IMR-90 (cell line): ENCODE measurements at regions not wholly inside any gene's neighbourhood (a gene's known extent, or its start where the extent isn't known, plus 50 kb on each side); places are given as distances from the start of the nearest gene placed in this dataset.

Experiments used
- ATAC-seq: fragments of 200-7000 bp; cut with Tn5 transposase; 2 replicates; pipeline ENCODE4 v1.9.1; 2020; ENCODE audit warnings: low read depth, mild to moderate bottlenecking, moderate library complexity
- BruUV-seq: library from RNA; stranded (reverse); fragments of 400-500 nt; replicated peaks from 2 replicates; lab custom pipeline; 2021; lab: Mats Ljungman, UMichigan
- CTCF ChIA-PET: fragments of 300-600 bp; formaldehyde crosslinking; extraction: SDS; loops from one replicate; lab custom pipeline; 2021; ENCODE audit warnings: antibody characterized with exemption; lab: Yijun Ruan, JAX
- POLR2A ChIA-PET: fragments of 300-600 bp; sonication (Branson Sonifier 250); formaldehyde crosslinking; loops from one replicate; lab custom pipeline; 2022; ENCODE audit warnings: antibody characterized with exemption; ENCODE audit not compliant: unreplicated experiment; lab: Charles Lee
- DNase-seq: peaks from one replicate; pipeline ENCODE4 v3.0.0; 2013
- H2AFZ ChIP-seq: replicated peaks from 2 replicates; pipeline ENCODE3; 2013; ENCODE audit warnings: low read length, mild to moderate bottlenecking; ENCODE audit not compliant: poor library complexity
- H2AK5ac ChIP-seq: 2 replicates; pipeline ENCODE4 v1.6.1; 2013; ENCODE audit warnings: low read depth, low read length, inconsistent platforms
- H2AK9ac ChIP-seq: replicated peaks from 2 replicates; pipeline ENCODE3; 2013; ENCODE audit warnings: mild to moderate bottlenecking, low read depth, low read length, moderate library complexity; ENCODE audit not compliant: poor library complexity
- H2BK120ac ChIP-seq: 2 replicates; pipeline ENCODE4 v1.6.1; 2013; ENCODE audit warnings: low read depth, low read length, inconsistent platforms
- H2BK15ac ChIP-seq: 3 replicates; pipeline ENCODE4 v1.6.1; 2013; ENCODE audit warnings: low read depth, low read length, inconsistent platforms
- H2BK20ac ChIP-seq: 2 replicates; pipeline ENCODE4 v1.6.1; 2013; ENCODE audit warnings: low read depth, mild to moderate bottlenecking, inconsistent platforms, low read length, moderate library complexity
- H2BK5ac ChIP-seq: 2 replicates; pipeline ENCODE4 v1.6.1; 2013; ENCODE audit warnings: mild to moderate bottlenecking, low read depth, low read length, inconsistent platforms; ENCODE audit not compliant: poor library complexity, severe bottlenecking
- H3K14ac ChIP-seq: replicated peaks from 2 replicates; pipeline ENCODE4 v1.6.1; 2013; ENCODE audit warnings: low read depth, low read length, inconsistent platforms
- H3K18ac ChIP-seq: 2 replicates; pipeline ENCODE4 v1.6.1; 2013; ENCODE audit warnings: low read depth, low read length, control low read depth
- H3K23ac ChIP-seq: 2 replicates; pipeline ENCODE4 v1.6.1; 2013; ENCODE audit warnings: low read depth, low read length, inconsistent platforms
- H3K27ac ChIP-seq: 2 replicates; pipeline ENCODE4 v1.5.1; 2013; ENCODE audit warnings: mild to moderate bottlenecking, control low read depth, low read length; ENCODE audit not compliant: insufficient read depth
- H3K27me3 ChIP-seq: 2 replicates; pipeline ENCODE4 v1.6.1; 2013; ENCODE audit warnings: low read length; ENCODE audit not compliant: control insufficient read depth, insufficient read depth
- H3K36me3 ChIP-seq: 2 replicates; pipeline ENCODE4 v1.6.1; 2013; ENCODE audit warnings: low read length, mixed read lengths; ENCODE audit not compliant: control insufficient read depth, insufficient read depth
- H3K4ac ChIP-seq: 2 replicates; pipeline ENCODE4 v1.6.1; 2013; ENCODE audit warnings: low read depth, low read length, inconsistent platforms
- H3K4me1 ChIP-seq: 2 replicates; pipeline ENCODE4 v1.6.1; 2013; ENCODE audit warnings: low read length, mixed read lengths; ENCODE audit not compliant: control insufficient read depth, insufficient read depth
- H3K4me2 ChIP-seq: 2 replicates; pipeline ENCODE4 v1.6.1; 2013; ENCODE audit warnings: low read depth, mild to moderate bottlenecking, control low read depth, low read length, moderate library complexity
- H3K4me3 ChIP-seq: 2 replicates; pipeline ENCODE4 v1.5.1; 2013; ENCODE audit warnings: low read depth, mild to moderate bottlenecking, control low read depth, low read length, moderate library complexity; ENCODE audit not compliant: insufficient read depth
- H3K56ac ChIP-seq: 2 replicates; pipeline ENCODE4 v1.6.1; 2013; ENCODE audit warnings: low read length, inconsistent platforms; ENCODE audit not compliant: insufficient read depth; ENCODE audit errors: extremely low read depth
- H3K79me1 ChIP-seq, 2 experiments: 2 replicates each; pipeline ENCODE4 v1.6.1; 2013; ENCODE audit warnings: low read length in 2 of 2, inconsistent platforms in 1 of 2, low read depth in 1 of 2
- H3K9ac ChIP-seq: 2 replicates; pipeline ENCODE4 v1.6.1; 2013; ENCODE audit warnings: low read depth, low read length, control low read depth
- H3K9me1 ChIP-seq: 2 replicates; pipeline ENCODE4 v1.6.1; 2013; ENCODE audit warnings: low read length, inconsistent platforms; ENCODE audit not compliant: insufficient read depth
- H3K9me3 ChIP-seq: 2 replicates; pipeline ENCODE4 v1.6.1; 2013; ENCODE audit warnings: low read length; ENCODE audit not compliant: control insufficient read depth, insufficient read depth
- H4K20me1 ChIP-seq: 2 replicates; pipeline ENCODE4 v1.6.1; 2013; ENCODE audit warnings: low read length, inconsistent platforms; ENCODE audit not compliant: insufficient read depth
- H4K5ac ChIP-seq: 2 replicates; pipeline ENCODE4 v1.6.1; 2013; ENCODE audit warnings: mild to moderate bottlenecking, low read depth, low read length, control low read depth
- H4K8ac ChIP-seq, 2 experiments: 2 replicates each; pipeline ENCODE4 v1.6.1; 2013; ENCODE audit warnings: low read depth in 2 of 2, low read length in 2 of 2, control low read depth in 1 of 2, inconsistent platforms in 1 of 2
- H4K91ac ChIP-seq: 2 replicates; pipeline ENCODE4 v1.6.1; 2013; ENCODE audit warnings: low read depth, low read length, inconsistent platforms; ENCODE audit not compliant: insufficient read depth
- BHLHE40 ChIP-seq: fragments of 150-350 bp; IDR thresholded peaks from 2 replicates; pipeline ENCODE4 v1.6.1; 2016; ENCODE audit warnings: mild to moderate bottlenecking, low read depth, low read length
- CEBPB ChIP-seq: IDR thresholded peaks from 2 replicates; pipeline ENCODE4 v1.6.1; 2012; ENCODE audit warnings: low read depth, low read length, improper control_type of control experiment
- CHD1 ChIP-seq: IDR thresholded peaks from 2 replicates; pipeline ENCODE4 v1.6.1; 2012; ENCODE audit warnings: low read depth, low read length, improper control_type of control experiment
- FOS ChIP-seq: fragments of 150-350 bp; IDR thresholded peaks from 2 replicates; pipeline ENCODE4 v1.6.1; 2016; ENCODE audit warnings: low read depth, low read length
- MAFK ChIP-seq: IDR thresholded peaks from 2 replicates; pipeline ENCODE4 v1.6.1; 2012; ENCODE audit warnings: low read depth, low read length, improper control_type of control experiment
- MAZ ChIP-seq: IDR thresholded peaks from 2 replicates; pipeline ENCODE4 v1.6.1; 2012; ENCODE audit warnings: low read depth, mild to moderate bottlenecking, low read length, improper control_type of control experiment, moderate library complexity, borderline replicate concordance
- MXI1 ChIP-seq: IDR thresholded peaks from 2 replicates; pipeline ENCODE4 v1.6.1; 2012; ENCODE audit warnings: low read depth, mild to moderate bottlenecking, low read length, moderate library complexity, borderline replicate concordance
- NFE2L2 ChIP-seq: fragments of 150-350 bp; IDR thresholded peaks from 2 replicates; pipeline ENCODE4 v1.6.1; 2016; ENCODE audit warnings: low read depth, mild to moderate bottlenecking, low read length
- POLR2A ChIP-seq: IDR thresholded peaks from 2 replicates; pipeline ENCODE4 v1.6.1; 2012; ENCODE audit warnings: mild to moderate bottlenecking, low read depth, low read length
- RAD21 ChIP-seq: IDR thresholded peaks from 2 replicates; pipeline ENCODE4 v1.6.1; 2012; ENCODE audit warnings: low read length, improper control_type of control experiment
- RCOR1 ChIP-seq: IDR thresholded peaks from 2 replicates; pipeline ENCODE4 v1.6.1; 2012; ENCODE audit warnings: mild to moderate bottlenecking, low read length, improper control_type of control experiment; ENCODE audit not compliant: insufficient replicate concordance
- RFX5 ChIP-seq: IDR thresholded peaks from 2 replicates; pipeline ENCODE4 v1.8.0; 2012; ENCODE audit warnings: low read depth, mild to moderate bottlenecking, low read length, moderate library complexity
- SMC3 ChIP-seq: fragments of 150-350 bp; IDR thresholded peaks from 2 replicates; pipeline ENCODE4 v1.6.1; 2016; ENCODE audit warnings: low read depth, mild to moderate bottlenecking, antibody characterized with exemption, low read length, moderate library complexity
- WGBS, 2 experiments: methylation state at CpG; one replicate each; pipeline versions ENCODE4 v1.1.5 to v1.1.7; 2013; ENCODE audit warnings: missing lambda C conversion rate in 2 of 2; ENCODE audit not compliant: insufficient read length in 1 of 2; ENCODE audit errors: extremely low coverage in 2 of 2; 5-methylcytosine and 5-hydroxymethylcytosine counted together
- dilution Hi-C: fragments of 300-500 bp; cut with HindIII; formaldehyde crosslinking; loops from one replicate; pipeline ENCODE4 v1.14.3; 2018; ENCODE audit warnings: low sequenced_read_pairs; ENCODE audit not compliant: unreplicated experiment
- in situ Hi-C: fragments of 300-500 bp; cut with MboI; formaldehyde crosslinking; loops from 3 replicates; pipeline ENCODE4 v1.14.3; 2019; ENCODE audit warnings: low sequenced_read_pairs, inconsistent platforms, mixed read lengths
- intact Hi-C: fragments of 100-400 bp; cut with micrococcal nuclease; formaldehyde crosslinking; loops from 2 replicates; pipeline ENCODE4 v1.10.0; 2022
- TF ChIP-seq, protein P1 (sequence below): fragments of 150-350 bp; IDR thresholded peaks from 2 replicates; pipeline ENCODE4 v1.6.1; 2016; ENCODE audit warnings: low read depth, mild to moderate bottlenecking, low read length, moderate library complexity, borderline replicate concordance
- TF ChIP-seq, protein P2 (sequence below): conservative IDR thresholded peaks from 2 replicates; pipeline ENCODE4 v1.5.1; 2012; ENCODE audit warnings: mild to moderate bottlenecking, low read depth, low read length, improper control_type of control experiment
- TF ChIP-seq, protein P3 (sequence below): fragments of 150-350 bp; IDR thresholded peaks from 2 replicates; pipeline ENCODE4 v1.6.1; 2017; ENCODE audit warnings: mild to moderate bottlenecking, antibody characterized with exemption, low read length, low read depth

DNA sequence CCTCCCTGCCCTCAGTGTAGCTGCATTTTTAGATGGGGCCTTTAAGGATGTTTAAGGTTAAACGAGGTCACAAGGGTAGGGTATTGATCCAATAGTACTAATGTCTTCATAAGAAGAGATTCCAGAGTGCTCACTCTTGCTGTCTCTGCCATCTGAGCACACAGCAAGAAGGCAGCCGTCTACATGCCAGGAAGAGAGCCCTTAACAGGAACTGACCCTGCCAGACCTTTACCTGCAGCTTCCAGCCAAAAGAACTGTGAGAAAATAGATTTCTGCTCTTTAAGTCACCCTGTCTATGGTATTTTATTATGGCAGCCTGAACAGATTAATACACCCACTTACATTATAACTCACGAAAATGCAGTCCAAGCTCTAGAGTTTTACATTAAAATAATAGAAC is 685.3 kb upstream of the MARCKS start:
- CTCF ChIA-PET, result interaction anchor here (0.6 kb wide), 1 partner anchor 18 kb away, joined by 3 read pairs; no protein-coding TSS in a partner anchor
- H3K36me3 ChIP-seq, result no peaks in the 10 kb centered on the region
- WGBS, 2 experiments, result no CpG with 5 or more reads among the region's 3 CpGs

More for the DNA sequence above, 685.3 kb upstream of the MARCKS start:
- peaks cover 4% of the 10 kb centered on the region for H3K4me1 ChIP-seq
- dilution Hi-C loops, result no loop called here
- no peaks in the 10 kb centered on the region for H4K20me1 ChIP-seq
- no peak overlapping the region for H3K4me2 ChIP-seq
- intact Hi-C loops, result no loop called here
- H2BK15ac ChIP-seq, result no peak overlapping the region
- H3K4me3 ChIP-seq, result no peak overlapping the region
- H3K14ac ChIP-seq, result no peak overlapping the region
- no peak overlapping the region for H4K8ac ChIP-seq
- TF ChIP-seq SMC3 (no peak), RAD21 (no peak), MAZ (no peak), MXI1 (no peak), NFE2L2 (no peak), MAFK (no peak), POLR2A (no peak), RCOR1 (no peak), CEBPB (no peak), FOS (no peak), CHD1 (no peak), BHLHE40 (no peak), RFX5 (no peak)
- TF ChIP-seq, protein P1, sequence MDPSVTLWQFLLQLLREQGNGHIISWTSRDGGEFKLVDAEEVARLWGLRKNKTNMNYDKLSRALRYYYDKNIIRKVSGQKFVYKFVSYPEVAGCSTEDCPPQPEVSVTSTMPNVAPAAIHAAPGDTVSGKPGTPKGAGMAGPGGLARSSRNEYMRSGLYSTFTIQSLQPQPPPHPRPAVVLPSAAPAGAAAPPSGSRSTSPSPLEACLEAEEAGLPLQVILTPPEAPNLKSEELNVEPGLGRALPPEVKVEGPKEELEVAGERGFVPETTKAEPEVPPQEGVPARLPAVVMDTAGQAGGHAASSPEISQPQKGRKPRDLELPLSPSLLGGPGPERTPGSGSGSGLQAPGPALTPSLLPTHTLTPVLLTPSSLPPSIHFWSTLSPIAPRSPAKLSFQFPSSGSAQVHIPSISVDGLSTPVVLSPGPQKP, result no peak
- TF ChIP-seq, protein P2, sequence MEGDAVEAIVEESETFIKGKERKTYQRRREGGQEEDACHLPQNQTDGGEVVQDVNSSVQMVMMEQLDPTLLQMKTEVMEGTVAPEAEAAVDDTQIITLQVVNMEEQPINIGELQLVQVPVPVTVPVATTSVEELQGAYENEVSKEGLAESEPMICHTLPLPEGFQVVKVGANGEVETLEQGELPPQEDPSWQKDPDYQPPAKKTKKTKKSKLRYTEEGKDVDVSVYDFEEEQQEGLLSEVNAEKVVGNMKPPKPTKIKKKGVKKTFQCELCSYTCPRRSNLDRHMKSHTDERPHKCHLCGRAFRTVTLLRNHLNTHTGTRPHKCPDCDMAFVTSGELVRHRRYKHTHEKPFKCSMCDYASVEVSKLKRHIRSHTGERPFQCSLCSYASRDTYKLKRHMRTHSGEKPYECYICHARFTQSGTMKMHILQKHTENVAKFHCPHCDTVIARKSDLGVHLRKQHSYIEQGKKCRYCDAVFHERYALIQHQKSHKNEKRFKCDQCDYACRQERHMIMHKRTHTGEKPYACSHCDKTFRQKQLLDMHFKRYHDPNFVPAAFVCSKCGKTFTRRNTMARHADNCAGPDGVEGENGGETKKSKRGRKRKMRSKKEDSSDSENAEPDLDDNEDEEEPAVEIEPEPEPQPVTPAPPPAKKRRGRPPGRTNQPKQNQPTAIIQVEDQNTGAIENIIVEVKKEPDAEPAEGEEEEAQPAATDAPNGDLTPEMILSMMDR, result no peak
- TF ChIP-seq, protein P3, sequence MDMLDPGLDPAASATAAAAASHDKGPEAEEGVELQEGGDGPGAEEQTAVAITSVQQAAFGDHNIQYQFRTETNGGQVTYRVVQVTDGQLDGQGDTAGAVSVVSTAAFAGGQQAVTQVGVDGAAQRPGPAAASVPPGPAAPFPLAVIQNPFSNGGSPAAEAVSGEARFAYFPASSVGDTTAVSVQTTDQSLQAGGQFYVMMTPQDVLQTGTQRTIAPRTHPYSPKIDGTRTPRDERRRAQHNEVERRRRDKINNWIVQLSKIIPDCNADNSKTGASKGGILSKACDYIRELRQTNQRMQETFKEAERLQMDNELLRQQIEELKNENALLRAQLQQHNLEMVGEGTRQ, result no peak
- H3K4ac ChIP-seq, result no peak overlapping the region
- no peak overlapping the region for H2AK5ac ChIP-seq
- no peak for ATAC-seq
- H2BK20ac ChIP-seq, result no peak overlapping the region
- H2AK9ac ChIP-seq, result no peak overlapping the region
- in situ Hi-C loops, result no loop called here
- no peak overlapping the region for H3K56ac ChIP-seq
- no peak overlapping the region for H3K18ac ChIP-seq
- H3K27me3 ChIP-seq, result no peaks in the 10 kb centered on the region
- H2BK120ac ChIP-seq, result no peak overlapping the region
- no TSS peak for BruUV-seq
- H3K9ac ChIP-seq, result no peak overlapping the region
- no peak for DNase-seq
- POLR2A ChIA-PET, result no interaction called here
- H3K27ac ChIP-seq, result no peak overlapping the region
- no peak overlapping the region for H2BK5ac ChIP-seq
- no peak overlapping the region for H3K23ac ChIP-seq
- H3K9me3 ChIP-seq, result peaks cover 5% of the 10 kb centered on the region
- no peaks in the 10 kb centered on the region for H3K79me1 ChIP-seq
- H2AFZ ChIP-seq, result no peak overlapping the region
- H4K5ac ChIP-seq, result no peak overlapping the region
- no peak overlapping the region for H4K91ac ChIP-seq
- H3K9me1 ChIP-seq, result no peaks in the 10 kb centered on the region
